NCI-H1417 (cell line): ENCODE measurements at regions not wholly inside any gene's neighbourhood (a gene's known extent, or its start where the extent isn't known, plus 50 kb on each side); places are given as distances from the start of the nearest gene placed in this dataset.
"Not testable (repeated sequence)": the region's sequence is repeated elsewhere in the genome, so short reads cannot be mapped to it uniquely, and the experiment has no call there.

Source experiments
- DNase-seq, 3 experiments: peaks; one replicate each; lab custom pipeline; 2025; lab: John Stamatoyannopoulos, UW

DNA sequence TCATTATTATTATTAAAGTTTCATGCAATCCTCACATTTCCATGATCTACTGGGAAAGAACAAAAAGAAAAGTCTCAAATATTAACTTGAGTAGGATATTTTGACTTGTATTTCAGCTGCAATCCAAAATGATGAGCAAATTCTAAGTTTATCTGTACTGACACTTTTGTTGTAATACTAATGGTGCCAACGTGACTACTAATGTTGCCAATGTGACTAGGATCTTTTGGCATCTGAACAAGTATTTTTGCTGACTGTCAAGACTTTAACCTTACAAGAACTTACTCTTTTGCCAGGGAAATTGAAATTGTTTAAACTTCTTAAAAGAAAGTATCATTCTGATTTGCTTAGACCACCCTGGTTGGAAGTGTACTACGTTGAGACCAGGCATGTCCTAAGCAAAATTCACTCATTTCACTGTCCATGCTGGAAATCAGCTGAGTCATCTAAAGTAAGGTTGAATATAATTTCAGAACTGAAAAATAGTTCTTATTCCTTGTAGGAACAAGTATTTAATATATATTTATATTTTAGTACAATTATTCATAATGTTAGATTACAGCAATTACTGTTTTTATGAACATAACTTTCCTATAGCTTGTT lies 78.5 kb upstream of the LYZL1 start:
- no peak for DNase-seq

GRCh38 chr10:29212597-29212996 lies 76.3 kb upstream of the LYZL1 start:
- no peak for DNase-seq

- DNase-seq: no peak
Measured at GRCh38 chr10:29214551-29214950, 74.3 kb upstream of the LYZL1 start.

GRCh38 chr10:29217292-29217738 lies 71.6 kb upstream of the LYZL1 start:
- DNase-seq: no peak

- no peak for DNase-seq
Measured at GRCh38 chr10:29223326-29223725, 65.5 kb upstream of the LYZL1 start.

DNA sequence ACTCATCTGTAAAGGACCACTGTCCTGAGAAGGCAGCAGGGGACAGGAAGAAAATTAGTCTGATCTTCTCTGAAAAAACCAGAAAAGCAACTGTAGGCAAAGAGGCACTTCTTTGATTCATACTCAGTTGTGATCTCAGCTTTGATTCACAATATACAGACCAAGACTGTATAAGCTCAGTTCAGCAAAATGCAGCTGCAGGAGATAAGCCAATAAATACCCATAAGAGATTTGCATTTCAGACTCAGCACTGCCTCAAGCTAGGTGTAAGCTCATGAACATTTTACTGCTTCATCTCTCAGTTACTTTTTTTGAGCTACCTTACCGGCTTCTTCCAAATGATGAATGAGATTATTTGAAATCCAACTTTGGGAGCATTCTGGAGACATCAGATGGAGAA lies 64.2 kb upstream of the LYZL1 start:
- DNase-seq: no peak

GRCh38 chr10:29227201-29227600 lies 61.7 kb upstream of the LYZL1 start:
- no peak for DNase-seq

DNA sequence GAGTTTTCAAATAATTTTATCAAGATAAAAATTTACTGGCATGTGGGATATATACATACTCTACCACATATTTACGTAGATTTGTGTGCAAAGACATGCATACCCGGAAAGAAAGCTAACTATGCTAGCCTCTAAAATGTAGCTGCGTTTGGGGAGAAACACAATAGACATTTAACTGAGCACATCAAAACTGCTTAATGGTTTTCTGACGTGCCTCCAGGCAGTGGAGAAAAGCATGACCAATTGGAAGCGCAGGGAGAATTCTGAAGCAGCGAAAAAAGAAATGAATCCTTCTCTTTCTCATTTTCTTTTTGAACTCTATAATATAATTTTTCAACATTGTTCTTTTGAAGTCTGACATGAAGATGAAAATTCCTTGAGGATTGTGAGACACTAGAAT lies 60.3 kb upstream of the LYZL1 start:
- no peak for DNase-seq

DNA sequence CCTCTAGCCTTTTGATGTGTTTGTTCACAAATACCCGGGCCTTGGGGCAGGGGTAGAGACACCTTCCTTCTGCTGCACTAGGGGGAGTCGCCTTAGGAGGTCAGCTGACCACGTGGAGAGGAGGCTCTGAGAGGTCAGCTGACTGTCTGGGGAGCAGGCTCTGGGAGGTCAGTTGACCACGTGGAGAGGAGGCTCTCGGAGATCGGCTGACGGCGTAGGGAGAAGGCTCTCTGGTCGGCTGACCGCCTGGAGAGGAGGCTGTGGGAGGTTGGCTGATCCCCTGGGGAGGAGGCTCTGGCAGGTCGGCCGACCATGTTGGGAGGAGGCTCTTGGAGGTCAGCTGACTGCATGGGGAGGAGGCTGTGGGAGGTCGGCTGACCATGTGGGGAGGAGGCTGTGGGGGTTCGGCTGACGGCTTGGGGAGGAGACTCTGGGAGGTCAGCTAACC lies 59.6 kb upstream of the LYZL1 start:
- no peak for DNase-seq

- DNase-seq: not testable (repeated sequence)
Measured at GRCh38 chr10:29236910-29237309, 52.0 kb upstream of the LYZL1 start.

- no peak for DNase-seq
Measured at GRCh38 chr10:29237786-29238185, 51.1 kb upstream of the LYZL1 start.

GRCh38 chr10:29238523-29239135 lies 50.2 kb upstream of the LYZL1 start:
- no peak for DNase-seq
